GM23248 (cell line): ENCODE measurements at regions not wholly inside any gene's neighbourhood (a gene's known extent, or its start where the extent isn't known, plus 50 kb on each side); places are given as distances from the start of the nearest gene placed in this dataset.

Experiments
- DNase-seq: peaks from one replicate; pipeline ENCODE4 v3.0.0-alpha.2; 2015
- H2AFZ ChIP-seq: fragments of 200-600 bp; sonication (generic); 2 replicates; pipeline ENCODE4 v1.6.1; 2016; ENCODE audit warnings: antibody characterized with exemption
- H3F3A ChIP-seq: fragments of 200-600 bp; sonication (generic); 2 replicates; pipeline ENCODE4 v1.6.1; 2016; ENCODE audit warnings: mild to moderate bottlenecking, antibody characterized with exemption, mixed run types; ENCODE audit not compliant: insufficient read depth
- H3K27ac ChIP-seq: fragments of 200-600 bp; sonication (generic); 2 replicates; pipeline ENCODE4 v1.5.1; 2016; ENCODE audit warnings: mild to moderate bottlenecking
- H3K27me3 ChIP-seq: fragments of 200-600 bp; sonication (generic); replicated peaks from 2 replicates; pipeline ENCODE4 v1.6.1; 2016; ENCODE audit warnings: mild to moderate bottlenecking; ENCODE audit not compliant: insufficient read depth
- H3K36me3 ChIP-seq: fragments of 200-600 bp; sonication (generic); 2 replicates; pipeline ENCODE4 v1.6.1; 2016; ENCODE audit warnings: low read depth, mild to moderate bottlenecking
- H3K4me1 ChIP-seq: fragments of 200-600 bp; sonication (generic); 2 replicates; pipeline ENCODE4 v1.6.1; 2016; ENCODE audit warnings: mild to moderate bottlenecking; ENCODE audit not compliant: insufficient read depth
- H3K4me2 ChIP-seq: fragments of 200-600 bp; sonication (generic); one replicate; pipeline ENCODE4 v1.6.1; 2016; ENCODE audit warnings: mild to moderate bottlenecking; ENCODE audit not compliant: unreplicated experiment
- H3K4me3 ChIP-seq: fragments of 200-600 bp; sonication (generic); 2 replicates; pipeline ENCODE4 v1.5.1; 2016; ENCODE audit warnings: mild to moderate bottlenecking
- H3K79me2 ChIP-seq: fragments of 200-600 bp; sonication (generic); 2 replicates; pipeline ENCODE4 v1.6.1; 2016; ENCODE audit warnings: mild to moderate bottlenecking; ENCODE audit not compliant: insufficient read depth
- H3K9ac ChIP-seq: fragments of 200-600 bp; sonication (generic); 2 replicates; pipeline ENCODE4 v1.6.1; 2016; ENCODE audit warnings: mild to moderate bottlenecking
- H3K9me2 ChIP-seq: fragments of 200-600 bp; sonication (generic); 2 replicates; pipeline ENCODE4 v1.6.1; 2016; ENCODE audit warnings: mixed run types, mild to moderate bottlenecking, moderate library complexity; ENCODE audit not compliant: insufficient read depth
- H3K9me3 ChIP-seq: fragments of 200-600 bp; sonication (generic); one replicate; pipeline ENCODE4 v1.6.1; 2017; ENCODE audit warnings: low read depth
- H4K20me1 ChIP-seq: fragments of 200-600 bp; sonication (generic); 2 replicates; pipeline ENCODE4 v1.6.0; 2016; ENCODE audit not compliant: insufficient read depth
- EZH2 ChIP-seq: fragments of 200-600 bp; sonication (generic); IDR thresholded peaks from 2 replicates; pipeline ENCODE4 v1.6.1; 2018; ENCODE audit warnings: antibody characterized with exemption, mild to moderate bottlenecking; ENCODE audit not compliant: insufficient read depth, poor library complexity, severe bottlenecking
- EZH2phosphoT487 ChIP-seq: fragments of 200-600 bp; sonication (generic); IDR thresholded peaks from 2 replicates; pipeline ENCODE4 v1.6.1; 2018; ENCODE audit warnings: antibody characterized with exemption, moderate library complexity, mild to moderate bottlenecking, low read depth; ENCODE audit not compliant: insufficient read depth
- WGBS, 2 experiments: methylation state at CpG; one replicate each; pipeline ENCODE4 v1.1.6; 2015 to 2017; ENCODE audit warnings: low lambda C conversion rate in 2 of 2, low coverage in 1 of 2; ENCODE audit errors: missing lambda C conversion rate in 2 of 2; 5-methylcytosine and 5-hydroxymethylcytosine counted together
- in situ Hi-C: fragments of 300-500 bp; cut with MboI; formaldehyde crosslinking; loops from 2 replicates; pipeline ENCODE4 v1.15.0; 2020

GRCh38 chr14:44412858-44413569, 94.1 kb downstream of the FSCB start:
- Histone ChIP-seq H3K27me3 (no peaks in the 10 kb centered on the region), H3K9me3 (no peaks in the 10 kb centered on the region), H3F3A (no peaks in the 10 kb centered on the region), H2AFZ (no peak overlapping the region), H3K4me2 (no peak overlapping the region), H3K9ac (no peak overlapping the region), H4K20me1 (no peaks in the 10 kb centered on the region), H3K9me2 (no peaks in the 10 kb centered on the region), H3K36me3 (no peaks in the 10 kb centered on the region), H3K4me1 (no peaks in the 10 kb centered on the region), H3K79me2 (no peaks in the 10 kb centered on the region), H3K27ac (no peak overlapping the region), H3K4me3 (no peak overlapping the region)
- no peak for TF ChIP-seq EZH2phosphoT487
- no peak for TF ChIP-seq EZH2
- in situ Hi-C loops, result no loop called here
- 0 to 4% methylated on average over 1 of the region's 1 CpG for WGBS, 2 experiments
- DNase-seq, result no peak

GRCh38 chr14:44405011-44405486, 102.0 kb downstream of the FSCB start:
- DNase-seq, result no peak
- in situ Hi-C loops, result no loop called here
- Histone ChIP-seq H4K20me1 (no peaks in the 10 kb centered on the region), H3K9me2 (no peaks in the 10 kb centered on the region), H3K27me3 (no peaks in the 10 kb centered on the region), H3K4me1 (no peaks in the 10 kb centered on the region), H3K9me3 (no peaks in the 10 kb centered on the region), H3K9ac (no peak overlapping the region), H3K79me2 (no peaks in the 10 kb centered on the region), H3K27ac (no peak overlapping the region), H3K36me3 (no peaks in the 10 kb centered on the region), H2AFZ (no peak overlapping the region), H3F3A (no peaks in the 10 kb centered on the region), H3K4me2 (no peak overlapping the region), H3K4me3 (no peak overlapping the region)
- no peak for TF ChIP-seq EZH2phosphoT487
- no peak for TF ChIP-seq EZH2
- 2 to 10% methylated on average over 5 of the region's 5 CpGs for WGBS, 2 experiments

DNA sequence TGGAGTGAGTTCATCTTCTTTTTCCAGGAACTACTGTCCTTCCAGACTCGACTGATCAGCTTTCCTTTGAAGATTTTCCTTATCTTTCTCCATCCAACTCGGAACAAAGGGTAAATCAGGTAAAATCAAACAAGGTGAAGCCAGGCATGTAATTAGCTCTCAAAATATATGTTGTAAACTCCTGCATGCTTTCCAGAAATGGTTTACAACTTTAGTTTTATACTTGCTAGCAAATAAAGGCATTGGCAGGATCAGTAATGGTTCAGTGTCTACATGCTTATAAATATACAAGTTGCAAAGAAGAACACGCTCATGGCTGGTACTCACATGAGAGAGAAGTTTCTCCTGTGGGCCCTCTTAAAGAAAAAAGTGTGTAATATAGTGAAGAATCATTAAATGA, 102.5 kb downstream of the FSCB start:
- no peak overlapping the region for H3K27ac ChIP-seq
- H3K4me3 ChIP-seq, result no peak overlapping the region
- H3K9me2 ChIP-seq, result no peaks in the 10 kb centered on the region
- H2AFZ ChIP-seq, result no peak overlapping the region
- DNase-seq, result no peak
- no peaks in the 10 kb centered on the region for H3F3A ChIP-seq
- no peaks in the 10 kb centered on the region for H3K4me1 ChIP-seq
- H3K9ac ChIP-seq, result no peak overlapping the region
- H3K9me3 ChIP-seq, result no peaks in the 10 kb centered on the region
- TF ChIP-seq EZH2phosphoT487, result no peak
- TF ChIP-seq EZH2, result no peak
- WGBS, 2 experiments, result 9 to 12% methylated on average over 3 of the region's 3 CpGs
- no peaks in the 10 kb centered on the region for H4K20me1 ChIP-seq
- H3K4me2 ChIP-seq, result no peak overlapping the region
- in situ Hi-C loops, result no loop called here
- no peaks in the 10 kb centered on the region for H3K27me3 ChIP-seq
- H3K36me3 ChIP-seq, result no peaks in the 10 kb centered on the region
- no peaks in the 10 kb centered on the region for H3K79me2 ChIP-seq

GRCh38 chr14:44404036-44404435, 103.0 kb downstream of the FSCB start:
- Histone ChIP-seq H4K20me1 (no peaks in the 10 kb centered on the region), H3K36me3 (no peaks in the 10 kb centered on the region), H3K9me3 (no peaks in the 10 kb centered on the region), H3K4me2 (no peak overlapping the region), H3K27ac (no peak overlapping the region), H2AFZ (no peak overlapping the region), H3F3A (no peaks in the 10 kb centered on the region), H3K9ac (no peak overlapping the region), H3K4me3 (no peak overlapping the region), H3K4me1 (no peaks in the 10 kb centered on the region), H3K79me2 (no peaks in the 10 kb centered on the region), H3K27me3 (no peaks in the 10 kb centered on the region), H3K9me2 (no peaks in the 10 kb centered on the region)
- in situ Hi-C loops, result no loop called here
- TF ChIP-seq EZH2phosphoT487 (no peak), EZH2 (no peak)
- DNase-seq, result no peak
- 0 to 4% methylated on average over 1 of the region's 1 CpG for WGBS, 2 experiments
